Gastroesophageal sphincter (tissue), 4 donors: ENCODE measurements at regions not wholly inside any gene's neighbourhood (a gene's known extent, or its start where the extent isn't known, plus 50 kb on each side); places are given as distances from the start of the nearest gene placed in this dataset.

Source experiments
- ATAC-seq: fragments of 150-250 bp; one replicate; pipeline ENCODE4 v1.9.1; 2016; ENCODE audit warnings: mild to moderate bottlenecking, moderate library complexity
- H3K27ac ChIP-seq, 4 donors: fragments of 200-600 bp; sonication (generic) in 3 of 4; 1 replicate in 3 of 4; 2 replicates in 1 of 4; pipeline ENCODE4 v1.5.1; 2016 to 2019
- H3K27me3 ChIP-seq: fragments of 200-600 bp; sonication (generic); one replicate; pipeline ENCODE4 v1.5.1; 2019
- H3K36me3 ChIP-seq, 2 donors: fragments of 200-600 bp; sonication (generic); one replicate each; pipeline ENCODE4 v1.5.1; 2019; ENCODE audit warnings: control low read depth in 1 of 2
- H3K4me1 ChIP-seq, 3 donors: fragments of 200-600 bp; sonication (generic); 1 replicate in 2 of 3; 2 replicates in 1 of 3; pipeline ENCODE4 v1.5.1; 2016 to 2019; ENCODE audit warnings: control low read depth in 2 of 3
- H3K4me3 ChIP-seq, 2 donors: fragments of 200-600 bp; sonication (generic); one replicate each; pipeline ENCODE4 v1.5.1; 2019; ENCODE audit warnings: mild to moderate bottlenecking in 1 of 2, moderate library complexity in 1 of 2
- H3K9me3 ChIP-seq, 3 donors: fragments of 200-600 bp; sonication (generic); one replicate each; pipeline ENCODE4 v1.5.1; 2017 to 2019; ENCODE audit warnings: control low read depth in 2 of 3
- CTCF ChIP-seq, 4 experiments: fragments of 200-600 bp in 2 of 4; fragments of 450-650 bp in 2 of 4; sonication (generic) in 1 of 4; IDR thresholded peaks; one replicate each; pipeline ENCODE4 v1.5.1; 2017 to 2019; ENCODE audit warnings: antibody characterized with exemption in 4 of 4, mild to moderate bottlenecking in 2 of 4, moderate library complexity in 2 of 4
- EP300 ChIP-seq: sonication (generic); formaldehyde crosslinking; IDR thresholded peaks from one replicate; pipeline ENCODE4 v1.6.1; 2017; ENCODE audit warnings: antibody characterized with exemption, mild to moderate bottlenecking
- POLR2A ChIP-seq, 2 donors: fragments of 450-650 bp; IDR thresholded peaks; one replicate each; pipeline ENCODE4 v1.6.1; 2017; ENCODE audit warnings: antibody characterized with exemption in 2 of 2, mild to moderate bottlenecking in 2 of 2, moderate library complexity in 1 of 2
- POLR2AphosphoS5 ChIP-seq: sonication (generic); formaldehyde crosslinking; IDR thresholded peaks from one replicate; pipeline ENCODE4 v1.6.1; 2017; ENCODE audit warnings: antibody characterized with exemption
- WGBS, 2 donors: methylation state at CpG; one replicate each; pipeline ENCODE4 v1.1.5; 2018; ENCODE audit warnings: low coverage in 1 of 2; 5-methylcytosine and 5-hydroxymethylcytosine counted together

- 67 to 76% methylated on average over 1 to 2 of the region's 2 CpGs for WGBS, 2 donors
These were observed 54.7 kb upstream of the PGM2 start for GRCh38 chr4:37771771-37772170.

GRCh38 chr4:37770016-37770415, 56.5 kb upstream of the PGM2 start:
- H3K27ac ChIP-seq, result no peak overlapping the region
- H3K4me3 ChIP-seq, result no peak overlapping the region
- no peak for ATAC-seq
- 62 to 69% methylated on average over 2 of the region's 2 CpGs for WGBS, 2 donors
- no peaks in the 10 kb centered on the region for H3K36me3 ChIP-seq
- H3K4me1 ChIP-seq, result no peaks in the 10 kb centered on the region
- H3K27me3 ChIP-seq, result no peaks in the 10 kb centered on the region
- no peak for TF ChIP-seq POLR2A (IDR thresholded peaks at IDR 0.05)
- TF ChIP-seq CTCF (IDR thresholded peaks at IDR 0.05), result no peak
- no peak for TF ChIP-seq POLR2AphosphoS5
- no peak for TF ChIP-seq EP300
- H3K9me3 ChIP-seq, result no peaks in the 10 kb centered on the region

More at GRCh38 chr4:37771771-37772170, 54.7 kb upstream of the PGM2 start:
- ATAC-seq, result no peak
- Histone ChIP-seq H3K4me1 (no peaks in the 10 kb centered on the region), H3K27me3 (no peaks in the 10 kb centered on the region), H3K36me3 (no peaks in the 10 kb centered on the region), H3K9me3 (no peaks in the 10 kb centered on the region), H3K4me3 (no peak overlapping the region), H3K27ac (no peak overlapping the region)
- no peak for TF ChIP-seq POLR2A (IDR thresholded peaks at IDR 0.05)
- no peak for TF ChIP-seq CTCF (IDR thresholded peaks at IDR 0.05)
- TF ChIP-seq POLR2AphosphoS5, result no peak
- TF ChIP-seq EP300, result no peak

DNA sequence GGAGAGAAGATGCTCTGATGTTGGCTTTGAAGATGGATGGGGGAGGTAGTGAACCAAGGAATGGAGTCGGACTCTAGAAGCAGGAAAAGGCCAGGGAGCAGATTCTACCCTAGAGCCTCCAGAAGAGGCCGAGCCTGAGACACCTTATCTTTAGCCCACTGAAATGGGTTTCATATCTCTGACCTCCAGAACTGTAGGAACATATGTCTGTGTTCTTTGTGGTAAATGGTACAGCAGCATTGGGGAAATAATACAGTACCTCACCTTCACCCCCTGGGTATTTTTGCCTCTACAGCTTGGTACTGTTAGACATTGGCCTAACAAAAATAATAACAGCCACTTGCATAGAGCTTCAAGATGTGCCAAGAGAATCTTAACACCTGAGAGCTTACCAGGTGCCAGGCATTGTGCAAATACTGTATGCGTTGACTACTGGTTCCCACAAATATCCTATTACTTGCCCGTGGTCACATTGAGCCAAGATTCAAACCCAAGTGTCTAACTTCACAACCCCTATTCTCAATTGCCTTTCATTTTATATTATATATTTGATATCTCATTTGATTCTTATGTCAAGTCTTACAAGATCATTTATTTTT, 57.0 kb upstream of the PGM2 start:
- Histone ChIP-seq H3K27ac (no peak overlapping the region), H3K4me3 (no peak overlapping the region), H3K36me3 (no peaks in the 10 kb centered on the region), H3K4me1 (no peaks in the 10 kb centered on the region), H3K9me3 (no peaks in the 10 kb centered on the region), H3K27me3 (no peaks in the 10 kb centered on the region)
- no peak for ATAC-seq
- TF ChIP-seq CTCF (IDR thresholded peaks at IDR 0.05) (no peak), EP300 (no peak), POLR2AphosphoS5 (no peak), POLR2A (IDR thresholded peaks at IDR 0.05) (no peak)
- 80 to 95% methylated on average over 2 to 4 of the region's 4 CpGs for WGBS, 2 donors

DNA sequence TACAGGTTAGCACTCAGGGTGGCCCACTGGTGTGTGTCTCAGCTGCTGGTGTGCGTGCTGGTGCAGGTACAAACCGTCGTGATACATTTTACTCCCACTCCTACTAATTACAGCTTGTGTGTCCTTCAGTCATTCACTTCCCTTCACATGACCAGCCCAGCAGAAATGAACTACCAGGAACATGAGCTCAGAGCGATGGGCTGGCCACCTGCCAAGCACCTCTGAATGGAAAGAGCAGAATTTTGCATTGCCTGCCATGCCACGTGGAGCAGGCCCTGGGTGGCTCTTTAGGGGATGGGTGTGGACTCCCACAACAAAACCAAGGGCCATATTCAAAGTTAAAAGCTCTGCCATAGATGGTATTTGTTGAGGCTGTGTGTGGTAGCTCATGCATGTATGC, 58.9 kb upstream of the PGM2 start:
- no peaks in the 10 kb centered on the region for H3K36me3 ChIP-seq
- no peak for ATAC-seq
- H3K4me1 ChIP-seq, result no peaks in the 10 kb centered on the region
- WGBS, 2 donors, result 36% methylated on average over 4 of the region's 5 CpGs; no CpG with 5 or more reads in 1 of the 2 donors
- no peak overlapping the region for H3K27ac ChIP-seq
- TF ChIP-seq POLR2A (IDR thresholded peaks at IDR 0.05) (no peak), CTCF (IDR thresholded peaks at IDR 0.05) (no peak), POLR2AphosphoS5 (no peak), EP300 (no peak)
- H3K27me3 ChIP-seq, result no peaks in the 10 kb centered on the region
- H3K4me3 ChIP-seq, result no peak overlapping the region
- H3K9me3 ChIP-seq, result no peaks in the 10 kb centered on the region

DNA sequence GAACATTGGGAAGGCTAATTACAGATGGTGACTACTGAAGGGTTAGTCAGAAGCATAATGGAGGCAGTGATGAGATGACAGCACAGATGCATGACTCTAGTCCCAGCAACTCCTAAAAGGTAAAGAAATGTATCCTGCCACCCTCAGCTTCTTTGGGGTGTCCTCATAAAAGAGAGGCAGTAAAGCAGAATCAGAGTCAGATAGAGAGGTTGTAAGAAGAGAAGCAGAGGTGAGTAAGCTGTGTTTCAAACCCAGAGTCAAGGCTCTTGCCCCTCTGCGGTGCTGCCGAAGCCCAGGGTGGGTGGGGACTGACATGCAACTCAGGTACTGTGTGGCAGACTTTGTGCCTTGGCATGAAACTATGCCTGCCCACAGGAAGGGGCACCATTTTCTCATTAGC, 59.5 kb upstream of the PGM2 start:
- no peak overlapping the region for H3K4me3 ChIP-seq
- no peak overlapping the region for H3K27ac ChIP-seq
- no peaks in the 10 kb centered on the region for H3K27me3 ChIP-seq
- TF ChIP-seq POLR2AphosphoS5 (no peak), CTCF (IDR thresholded peaks at IDR 0.05) (no peak), POLR2A (IDR thresholded peaks at IDR 0.05) (no peak)
- ATAC-seq, result no peak
- no peaks in the 10 kb centered on the region for H3K4me1 ChIP-seq
- no peaks in the 10 kb centered on the region for H3K9me3 ChIP-seq
- H3K36me3 ChIP-seq, result no peaks in the 10 kb centered on the region
- WGBS, 2 donors, result 94% methylated on average over 2 of the region's 2 CpGs; no CpG with 5 or more reads in 1 of the 2 donors
